ENCODE measurements at regions not wholly inside any gene's neighbourhood (a gene's known extent, or its start where the extent isn't known, plus 50 kb on each side); places are given as distances from the start of the nearest gene placed in this dataset.

- POLR2A ChIA-PET: no interaction called here
- intact Hi-C loops (cut with DNase I, micrococcal nuclease): loop anchor here in 1 of 2 experiments (10.0 kb wide), 1 partner anchor 233 kb away; no protein-coding TSS in a partner anchor
- no peak for ATAC-seq
Measured at GRCh38 chr9:105887679-105888078, 193.3 kb downstream of the TMEM38B start.

DNA sequence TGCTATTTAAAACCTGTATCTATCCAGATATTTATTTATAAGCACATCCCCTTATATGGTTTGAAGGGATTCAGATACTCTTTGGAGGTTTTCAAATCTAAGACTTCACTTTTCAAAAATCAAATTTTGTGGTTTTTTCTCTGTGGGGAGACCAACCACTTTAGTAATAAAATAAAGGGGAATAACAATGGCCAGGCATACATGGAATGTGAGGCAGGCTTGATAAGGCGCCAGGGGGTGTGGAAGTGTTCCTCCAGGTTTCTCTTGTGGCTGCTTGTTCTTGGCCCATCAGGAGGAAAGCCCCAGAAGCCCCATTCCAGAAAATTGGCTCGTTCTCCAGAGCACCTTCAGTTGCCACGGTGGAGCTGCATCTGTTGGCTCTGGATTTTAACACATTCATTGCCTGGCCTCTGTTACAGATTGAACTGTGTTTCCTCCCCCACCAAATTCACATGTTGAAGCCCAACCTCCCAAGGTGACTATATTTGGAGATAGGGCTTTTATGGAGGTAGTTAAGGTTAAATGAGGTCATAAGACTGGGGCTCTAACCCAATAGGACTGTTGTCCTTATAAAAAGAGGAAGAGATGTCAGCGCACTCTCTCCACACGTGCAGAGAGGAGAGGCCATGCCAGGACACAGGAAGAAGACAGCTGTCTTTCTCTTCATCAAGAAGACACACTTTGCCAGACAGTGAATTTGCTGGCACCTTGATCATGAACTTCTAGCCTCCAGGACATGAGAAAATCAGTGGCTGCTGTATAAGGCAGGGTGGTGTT, 195.9 kb downstream of the TMEM38B start:
- DNase-seq (no peak), ATAC-seq (no peak)
- intact Hi-C loops (cut with DNase I, micrococcal nuclease): no loop called here
- Mint-ChIP-seq H3K4me3 (no peak overlapping the region), H3K27ac (no peak overlapping the region), H3K4me1 (no peaks in the 10 kb centered on the region), H3K9me3 (ENCODE audit: low read depth) (no peaks in the 10 kb centered on the region), H3K27me3 (no peaks in the 10 kb centered on the region), H3K36me3 (ENCODE audit: low read depth) (no peaks in the 10 kb centered on the region)
- ChIA-PET POLR2A (no interaction called here), CTCF (no interaction called here)

More at GRCh38 chr9:105887679-105888078, 193.3 kb downstream of the TMEM38B start:
- no peak for DNase-seq
- H3K27ac Mint-ChIP-seq: no peak overlapping the region
- no peak overlapping the region for H3K4me3 Mint-ChIP-seq
- peaks cover 7% of the 10 kb centered on the region for H3K4me1 Mint-ChIP-seq
- no peaks in the 10 kb centered on the region for H3K27me3 Mint-ChIP-seq
- CTCF ChIA-PET: no interaction called here
- H3K36me3 Mint-ChIP-seq (ENCODE audit: low read depth): no peaks in the 10 kb centered on the region
- no peaks in the 10 kb centered on the region for H3K9me3 Mint-ChIP-seq (ENCODE audit: low read depth)

DNA sequence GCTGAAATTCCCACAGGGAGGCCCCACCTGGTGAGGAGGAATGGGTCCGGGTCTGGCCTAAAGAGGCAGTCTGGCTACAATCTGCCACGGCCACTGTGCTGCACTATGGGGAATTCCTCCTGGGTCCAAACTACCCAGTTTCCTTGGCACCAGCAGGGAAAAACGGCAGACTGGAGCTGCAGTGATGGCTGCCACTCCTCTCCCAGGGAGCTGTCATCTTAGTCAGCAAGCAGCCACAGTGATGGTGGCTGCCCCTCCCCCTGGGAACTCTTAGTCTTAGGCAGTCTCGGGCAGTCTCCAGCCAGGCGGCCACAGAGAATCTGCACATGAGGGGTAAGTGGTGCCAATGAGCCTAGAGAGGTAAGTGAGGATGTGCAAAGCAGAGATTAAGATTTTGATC, 205.8 kb downstream of the TMEM38B start:
- Mint-ChIP-seq H3K4me3 (no peak overlapping the region), H3K9me3 (ENCODE audit: low read depth) (no peaks in the 10 kb centered on the region), H3K36me3 (ENCODE audit: low read depth) (no peaks in the 10 kb centered on the region), H3K27me3 (no peaks in the 10 kb centered on the region), H3K4me1 (no peaks in the 10 kb centered on the region), H3K27ac (no peak overlapping the region)
- ATAC-seq (no peak), DNase-seq (no peak)
- CTCF ChIA-PET: no interaction called here
- intact Hi-C loops (cut with DNase I, micrococcal nuclease): loop anchor here in 1 of 2 experiments (5.0 kb wide), 1 partner anchor 1272 kb away; no protein-coding TSS in a partner anchor
- POLR2A ChIA-PET: no interaction called here

GRCh38 chr9:105901514-105902109, 207.3 kb downstream of the TMEM38B start:
- ChIA-PET CTCF (no interaction called here), POLR2A (no interaction called here)
- no peaks in the 10 kb centered on the region for H3K9me3 Mint-ChIP-seq (ENCODE audit: low read depth)
- ATAC-seq (no peak), DNase-seq (peak; percentile 27)
- H3K4me3 Mint-ChIP-seq: no peak overlapping the region
- no peaks in the 10 kb centered on the region for H3K36me3 Mint-ChIP-seq (ENCODE audit: low read depth)
- H3K4me1 Mint-ChIP-seq: no peaks in the 10 kb centered on the region
- no peak overlapping the region for H3K27ac Mint-ChIP-seq
- no peaks in the 10 kb centered on the region for H3K27me3 Mint-ChIP-seq
- intact Hi-C loops (cut with DNase I, micrococcal nuclease): loop anchor here in 1 of 2 experiments (5.0 kb wide), 1 partner anchor 1271 kb away; no protein-coding TSS in a partner anchor

DNA sequence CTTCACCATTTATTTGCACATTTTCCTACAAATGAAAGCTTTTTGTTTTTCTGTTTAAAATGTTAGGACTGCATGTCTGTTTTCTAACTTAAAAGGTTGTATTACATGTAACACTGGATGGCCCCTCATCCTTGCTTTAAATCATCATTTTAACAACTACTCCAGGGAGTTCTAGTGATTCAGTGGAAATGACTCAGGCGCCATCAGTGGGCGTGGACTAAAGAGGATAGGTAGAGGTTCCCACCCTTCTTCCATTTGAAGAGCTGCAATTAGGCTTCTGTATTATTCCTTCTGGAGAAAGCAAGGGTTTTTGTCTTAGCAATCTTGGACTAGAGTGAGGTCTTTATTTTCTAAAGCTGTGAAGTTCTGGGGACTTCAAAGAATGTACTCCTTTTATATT, 213.7 kb downstream of the TMEM38B start:
- intact Hi-C loops (cut with DNase I, micrococcal nuclease): no loop called here
- Mint-ChIP-seq H3K27me3 (no peaks in the 10 kb centered on the region), H3K9me3 (ENCODE audit: low read depth) (no peaks in the 10 kb centered on the region), H3K4me3 (no peak overlapping the region), H3K27ac (no peak overlapping the region), H3K4me1 (no peaks in the 10 kb centered on the region), H3K36me3 (ENCODE audit: low read depth) (no peaks in the 10 kb centered on the region)
- DNase-seq: peak; percentile 11
- CTCF ChIA-PET: interaction anchor here (0.5 kb wide), 1 partner anchor 190 kb away, joined by 4 read pairs; no protein-coding TSS in a partner anchor
- POLR2A ChIA-PET: no interaction called here
- no peak for ATAC-seq

- Mint-ChIP-seq H3K4me3 (no peak overlapping the region), H3K27ac (no peak overlapping the region), H3K4me1 (no peaks in the 10 kb centered on the region), H3K27me3 (no peaks in the 10 kb centered on the region), H3K36me3 (ENCODE audit: low read depth) (no peaks in the 10 kb centered on the region), H3K9me3 (ENCODE audit: low read depth) (no peaks in the 10 kb centered on the region)
- no peak for ATAC-seq
- intact Hi-C loops (cut with DNase I, micrococcal nuclease): no loop called here
- ChIA-PET POLR2A (no interaction called here), CTCF (interaction anchor here (0.6 kb wide), 1 partner anchor 670 kb away, joined by 3 read pairs; no protein-coding TSS in a partner anchor)
- no peak for DNase-seq
Measured at GRCh38 chr9:105911104-105911911, 217.0 kb downstream of the TMEM38B start.

- intact Hi-C loops (cut with DNase I, micrococcal nuclease): no loop called here
- no peak overlapping the region for H3K27ac Mint-ChIP-seq
- no peaks in the 10 kb centered on the region for H3K36me3 Mint-ChIP-seq (ENCODE audit: low read depth)
- ChIA-PET POLR2A (no interaction called here), CTCF (no interaction called here)
- no peaks in the 10 kb centered on the region for H3K9me3 Mint-ChIP-seq (ENCODE audit: low read depth)
- no peaks in the 10 kb centered on the region for H3K4me1 Mint-ChIP-seq
- ATAC-seq: no peak
- no peak overlapping the region for H3K4me3 Mint-ChIP-seq
- DNase-seq: no peak
- no peaks in the 10 kb centered on the region for H3K27me3 Mint-ChIP-seq
Measured at GRCh38 chr9:105912157-105912862, 218.0 kb downstream of the TMEM38B start.

- no peaks in the 10 kb centered on the region for H3K36me3 Mint-ChIP-seq (ENCODE audit: low read depth)
- intact Hi-C loops (cut with DNase I, micrococcal nuclease): no loop called here
- ATAC-seq (no peak), DNase-seq (no peak)
- POLR2A ChIA-PET: no interaction called here
- no peaks in the 10 kb centered on the region for H3K4me1 Mint-ChIP-seq
- no peaks in the 10 kb centered on the region for H3K27me3 Mint-ChIP-seq
- no peak overlapping the region for H3K4me3 Mint-ChIP-seq
- H3K9me3 Mint-ChIP-seq (ENCODE audit: low read depth): no peaks in the 10 kb centered on the region
- H3K27ac Mint-ChIP-seq: no peak overlapping the region
- CTCF ChIA-PET: no interaction called here
Measured at GRCh38 chr9:105912863-105913516, 218.6 kb downstream of the TMEM38B start.

GRCh38 chr9:105921057-105921726, 226.9 kb downstream of the TMEM38B start:
- Mint-ChIP-seq H3K4me3 (no peak overlapping the region), H3K27ac (no peak overlapping the region), H3K4me1 (no peaks in the 10 kb centered on the region), H3K36me3 (ENCODE audit: low read depth) (no peaks in the 10 kb centered on the region), H3K27me3 (no peaks in the 10 kb centered on the region), H3K9me3 (ENCODE audit: low read depth) (no peaks in the 10 kb centered on the region)
- ChIA-PET CTCF (interaction anchor here (0.6 kb wide), 1 partner anchor 870 kb away, joined by 3 read pairs; no protein-coding TSS in a partner anchor), POLR2A (no interaction called here)
- DNase-seq: no peak
- ATAC-seq: no peak
- intact Hi-C loops (cut with DNase I, micrococcal nuclease): no loop called here

DNA sequence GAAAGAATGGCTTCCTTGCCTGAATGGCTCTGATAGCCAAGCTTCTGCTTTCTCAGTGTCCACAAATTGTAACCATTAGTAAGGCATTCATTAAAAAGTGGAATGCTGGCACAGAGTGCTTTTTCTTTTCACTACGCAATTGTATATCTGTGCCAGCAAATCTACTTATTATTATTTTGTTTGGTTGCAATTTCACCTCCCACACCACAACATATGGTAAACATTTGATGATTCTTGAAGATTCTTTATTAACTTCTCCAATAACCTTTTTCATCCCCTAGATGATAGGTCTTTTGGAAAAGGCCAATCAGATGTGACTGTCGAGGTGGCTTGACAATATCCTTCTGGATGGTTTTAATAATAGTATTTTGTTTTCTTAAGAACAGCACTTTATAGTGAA, 234.1 kb downstream of the TMEM38B start:
- peaks cover 2% of the 10 kb centered on the region for H3K9me3 Mint-ChIP-seq (ENCODE audit: low read depth)
- POLR2A ChIA-PET: no interaction called here
- no peaks in the 10 kb centered on the region for H3K4me1 Mint-ChIP-seq
- H3K27me3 Mint-ChIP-seq: no peaks in the 10 kb centered on the region
- no peak for DNase-seq
- H3K27ac Mint-ChIP-seq: no peak overlapping the region
- H3K4me3 Mint-ChIP-seq: no peak overlapping the region
- no peak for ATAC-seq
- CTCF ChIA-PET: no interaction called here
- H3K36me3 Mint-ChIP-seq (ENCODE audit: low read depth): no peaks in the 10 kb centered on the region
- intact Hi-C loops (cut with DNase I, micrococcal nuclease): no loop called here
